ENCODE measurements at regions not wholly inside any gene's neighbourhood (a gene's known extent, or its start where the extent isn't known, plus 50 kb on each side); places are given as distances from the start of the nearest gene placed in this dataset.

DNA sequence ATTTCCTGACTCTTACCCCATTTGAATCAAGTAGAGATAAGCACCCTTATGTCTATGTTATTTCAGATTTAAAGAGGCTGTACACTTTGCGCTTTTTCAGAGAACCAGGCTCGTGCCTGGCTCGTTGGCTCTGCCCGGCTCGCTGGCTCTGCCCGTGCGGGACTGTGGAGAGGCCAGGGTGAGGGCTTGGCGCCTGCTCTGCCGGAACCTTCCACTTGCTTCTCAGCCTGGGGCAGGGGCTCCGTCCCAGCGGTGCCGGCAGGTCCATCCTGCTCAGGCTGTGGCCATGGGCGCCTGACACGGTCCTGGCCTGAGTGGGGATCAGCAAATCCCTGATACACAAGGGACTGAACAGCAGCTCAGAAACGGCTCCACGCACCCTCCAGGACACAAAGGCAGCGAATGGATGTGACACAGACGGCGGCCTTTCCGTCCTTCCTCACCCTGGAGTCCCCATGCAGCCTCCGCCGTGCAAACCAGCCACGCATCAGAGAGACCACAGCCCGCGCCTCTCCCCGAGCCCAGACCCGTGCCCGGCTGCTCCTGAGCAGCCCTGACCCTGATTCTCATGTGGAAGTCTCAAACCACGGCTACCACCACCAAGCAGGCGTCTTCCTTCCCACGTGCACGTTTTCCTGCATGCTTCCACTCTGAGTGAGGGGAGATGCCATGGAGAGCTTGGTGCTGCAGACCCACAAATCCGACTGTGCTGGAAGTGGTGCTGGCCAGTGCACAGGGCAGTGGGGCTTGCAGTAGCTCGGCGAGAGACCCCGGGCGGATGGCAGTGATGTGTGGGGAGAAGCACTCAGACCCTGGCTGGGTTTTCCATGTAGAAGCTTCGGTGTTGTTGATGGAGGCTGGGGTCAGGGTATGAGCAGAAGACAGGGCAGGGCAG is 233.9 kb downstream of the ERMARD start:
- no peak overlapping the region for H3K4me3 ChIP-seq (ENCODE audit: low read depth, low read length)
- TF ChIP-seq, protein P1, sequence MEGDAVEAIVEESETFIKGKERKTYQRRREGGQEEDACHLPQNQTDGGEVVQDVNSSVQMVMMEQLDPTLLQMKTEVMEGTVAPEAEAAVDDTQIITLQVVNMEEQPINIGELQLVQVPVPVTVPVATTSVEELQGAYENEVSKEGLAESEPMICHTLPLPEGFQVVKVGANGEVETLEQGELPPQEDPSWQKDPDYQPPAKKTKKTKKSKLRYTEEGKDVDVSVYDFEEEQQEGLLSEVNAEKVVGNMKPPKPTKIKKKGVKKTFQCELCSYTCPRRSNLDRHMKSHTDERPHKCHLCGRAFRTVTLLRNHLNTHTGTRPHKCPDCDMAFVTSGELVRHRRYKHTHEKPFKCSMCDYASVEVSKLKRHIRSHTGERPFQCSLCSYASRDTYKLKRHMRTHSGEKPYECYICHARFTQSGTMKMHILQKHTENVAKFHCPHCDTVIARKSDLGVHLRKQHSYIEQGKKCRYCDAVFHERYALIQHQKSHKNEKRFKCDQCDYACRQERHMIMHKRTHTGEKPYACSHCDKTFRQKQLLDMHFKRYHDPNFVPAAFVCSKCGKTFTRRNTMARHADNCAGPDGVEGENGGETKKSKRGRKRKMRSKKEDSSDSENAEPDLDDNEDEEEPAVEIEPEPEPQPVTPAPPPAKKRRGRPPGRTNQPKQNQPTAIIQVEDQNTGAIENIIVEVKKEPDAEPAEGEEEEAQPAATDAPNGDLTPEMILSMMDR (IDR thresholded peaks at IDR 0.05; ENCODE audit: insufficient read depth, low read length, severe bottlenecking), result no peak
- FAIRE-seq (no peak), DNase-seq (ENCODE audit: low read depth) (no peak)
- no peaks in the 10 kb centered on the region for H3K27me3 ChIP-seq (ENCODE audit: control insufficient read depth, insufficient read depth, low read length)
- H3K36me3 ChIP-seq (ENCODE audit: control insufficient read depth, insufficient read depth, low read length), result no peaks in the 10 kb centered on the region

DNA sequence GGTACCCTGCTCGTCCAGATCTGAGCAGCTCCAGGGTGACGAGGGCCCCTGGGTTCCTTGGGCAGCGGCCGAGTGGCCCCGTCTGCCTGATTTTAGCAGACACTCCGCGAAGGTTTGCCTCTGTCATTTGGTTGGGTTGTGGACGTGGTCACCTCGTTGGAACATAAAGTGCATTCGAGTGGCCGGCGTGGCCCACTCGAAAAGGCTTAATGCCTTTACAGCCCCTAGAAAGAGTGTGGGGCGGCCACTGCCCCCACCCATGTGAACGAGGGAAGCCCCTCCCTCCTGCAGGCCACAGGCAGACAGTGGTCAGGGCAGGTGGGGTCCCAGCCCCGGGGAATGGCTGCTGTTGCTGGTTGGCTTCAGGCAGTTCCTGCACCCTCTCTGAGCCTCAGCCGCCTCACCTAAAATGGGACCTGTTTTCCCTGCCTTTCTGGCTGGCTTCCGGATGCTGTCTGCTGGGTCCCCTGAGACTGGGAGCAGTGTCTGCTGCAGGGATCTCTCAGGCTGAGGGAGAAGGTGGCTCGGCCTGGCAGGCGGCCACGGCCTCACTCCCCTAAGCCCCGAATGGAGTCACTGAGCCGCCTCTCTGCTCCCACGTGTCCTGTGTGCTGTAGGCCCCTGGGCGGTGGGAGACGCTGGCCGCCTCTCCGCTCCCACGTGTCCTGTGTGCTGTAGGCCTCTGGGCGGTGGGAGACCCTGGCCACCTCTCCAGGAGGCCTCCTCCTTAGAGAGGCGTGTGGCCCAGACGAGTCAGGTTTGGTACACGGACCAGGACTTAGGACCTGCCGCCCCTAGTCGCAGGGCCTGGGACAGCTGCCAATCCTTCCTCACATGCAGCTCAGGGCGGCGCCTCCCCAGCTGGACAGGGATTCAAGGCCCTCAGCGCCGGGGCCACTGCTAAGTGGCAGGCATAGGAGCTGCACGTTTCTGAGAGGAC is 233.0 kb downstream of the ERMARD start:
- no peaks in the 10 kb centered on the region for H3K36me3 ChIP-seq (ENCODE audit: control insufficient read depth, insufficient read depth, low read length)
- TF ChIP-seq, protein P1 (IDR thresholded peaks at IDR 0.05; ENCODE audit: insufficient read depth, low read length, severe bottlenecking), result no peak
- FAIRE-seq, result no peak
- H3K4me3 ChIP-seq (ENCODE audit: low read depth, low read length), result no peak overlapping the region
- no peak for DNase-seq (ENCODE audit: low read depth)
- H3K27me3 ChIP-seq (ENCODE audit: control insufficient read depth, insufficient read depth, low read length), result no peaks in the 10 kb centered on the region

DNA sequence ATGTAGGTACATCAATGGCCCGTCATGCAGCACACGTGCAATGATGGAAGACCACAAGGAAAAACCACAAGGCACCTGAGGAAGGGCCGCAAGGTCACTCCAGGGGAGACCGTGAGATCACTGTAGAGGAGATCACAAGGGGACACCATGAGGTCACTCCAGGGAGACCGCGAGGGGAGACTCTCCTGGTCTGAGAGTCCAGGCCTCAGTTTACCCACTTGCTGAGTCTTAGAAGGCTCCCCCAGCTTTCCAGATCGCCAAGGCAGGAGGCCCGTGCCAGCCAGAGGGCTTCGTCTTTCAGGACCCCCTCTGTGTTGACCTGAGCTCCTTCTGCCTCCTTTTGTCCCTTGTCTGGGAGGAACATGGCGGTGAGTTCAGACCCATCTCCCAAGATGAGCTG is 232.2 kb downstream of the ERMARD start:
- H3K4me3 ChIP-seq (ENCODE audit: low read depth, low read length), result no peak overlapping the region
- H3K27me3 ChIP-seq (ENCODE audit: control insufficient read depth, insufficient read depth, low read length), result no peaks in the 10 kb centered on the region
- TF ChIP-seq, protein P1 (IDR thresholded peaks at IDR 0.05; ENCODE audit: insufficient read depth, low read length, severe bottlenecking), result no peak
- H3K36me3 ChIP-seq (ENCODE audit: control insufficient read depth, insufficient read depth, low read length), result no peaks in the 10 kb centered on the region
- FAIRE-seq (no peak), DNase-seq (ENCODE audit: low read depth) (no peak)

DNA sequence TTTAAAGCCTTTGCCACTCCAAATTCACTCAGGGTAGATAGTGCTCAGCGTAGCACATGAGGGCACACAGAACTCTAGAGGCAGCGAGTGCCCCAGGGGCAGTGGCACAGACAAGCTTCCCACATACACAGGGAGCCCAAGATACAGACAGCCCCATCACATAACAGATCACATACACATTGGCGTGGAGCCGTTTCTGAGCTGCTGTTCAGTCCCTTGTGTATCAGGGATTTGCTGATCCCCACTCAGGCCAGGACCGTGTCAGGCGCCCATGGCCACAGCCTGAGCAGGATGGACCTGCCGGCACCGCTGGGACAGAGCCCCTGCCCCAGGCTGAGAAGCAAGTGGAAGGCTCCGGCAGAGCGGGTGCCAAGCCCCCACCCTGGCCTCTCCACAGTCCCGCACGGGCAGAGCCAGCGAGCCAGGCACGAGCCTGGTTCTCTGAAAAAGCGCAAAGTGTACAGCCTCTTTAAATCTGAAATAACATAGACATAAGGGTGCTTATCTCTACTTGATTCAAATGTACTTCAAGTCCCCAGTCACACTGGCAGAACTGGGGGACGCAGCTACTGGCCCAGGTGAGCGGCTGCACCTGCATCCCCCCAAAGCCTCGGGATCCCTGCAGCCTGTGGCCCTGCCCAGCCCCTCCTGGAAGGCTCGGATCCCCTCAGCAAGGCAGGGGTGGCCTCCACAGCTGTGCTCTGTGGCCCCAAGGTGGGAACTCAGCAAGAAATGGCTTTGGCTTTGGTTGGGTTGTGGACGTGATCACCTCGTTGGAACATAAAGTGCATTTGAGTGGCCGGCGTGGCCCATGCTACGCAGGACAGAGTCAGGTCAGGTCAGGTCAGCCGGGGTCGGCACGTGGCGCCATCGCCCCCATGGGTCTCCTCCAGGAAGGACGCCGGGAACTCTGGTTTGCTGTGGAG is 231.3 kb downstream of the ERMARD start:
- Histone ChIP-seq H3K4me3 (ENCODE audit: low read depth, low read length) (no peak overlapping the region), H3K27me3 (ENCODE audit: control insufficient read depth, insufficient read depth, low read length) (no peaks in the 10 kb centered on the region), H3K36me3 (ENCODE audit: control insufficient read depth, insufficient read depth, low read length) (no peaks in the 10 kb centered on the region)
- TF ChIP-seq, protein P1 (IDR thresholded peaks at IDR 0.05; ENCODE audit: insufficient read depth, low read length, severe bottlenecking), result no peak
- no peak for DNase-seq (ENCODE audit: low read depth)
- no peak for FAIRE-seq

DNA sequence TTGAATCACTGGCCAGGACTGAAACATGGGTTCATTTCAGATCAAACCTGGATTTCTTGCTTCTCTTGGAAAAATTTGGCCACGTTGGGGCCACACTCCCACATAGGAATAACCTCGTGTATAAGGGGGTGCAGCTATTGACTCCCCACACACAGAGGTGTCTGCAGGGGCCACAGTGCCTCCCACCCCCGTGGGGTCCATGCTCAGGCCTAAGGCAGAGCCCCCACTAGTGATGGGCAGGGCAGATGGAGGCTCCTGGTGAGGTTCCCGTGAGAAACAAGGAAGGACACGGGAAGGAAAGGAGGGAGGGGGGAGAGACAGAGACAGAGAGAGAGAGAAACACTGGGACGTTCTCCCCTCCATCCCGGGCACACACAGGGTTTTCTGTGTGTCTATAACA is 230.5 kb downstream of the ERMARD start:
- H3K4me3 ChIP-seq (ENCODE audit: low read depth, low read length), result no peak overlapping the region
- TF ChIP-seq, protein P1 (IDR thresholded peaks at IDR 0.05; ENCODE audit: insufficient read depth, low read length, severe bottlenecking), result no peak
- DNase-seq (ENCODE audit: low read depth) (no peak), FAIRE-seq (no peak)
- H3K27me3 ChIP-seq (ENCODE audit: control insufficient read depth, insufficient read depth, low read length), result no peaks in the 10 kb centered on the region
- H3K36me3 ChIP-seq (ENCODE audit: control insufficient read depth, insufficient read depth, low read length), result no peaks in the 10 kb centered on the region
